Liver (tissue), 3 donors: ENCODE measurements at regions not wholly inside any gene's neighbourhood (a gene's known extent, or its start where the extent isn't known, plus 50 kb on each side); places are given as distances from the start of the nearest gene placed in this dataset.

Experiments
- CTCF ChIP-seq: fragments of 150-350 bp; IDR thresholded peaks from 2 replicates; pipeline ENCODE4 v1.5.1; 2017; ENCODE audit warnings: improper control_type of control experiment, low read depth, low read length; ENCODE audit not compliant: missing input control
- EGR1 ChIP-seq, 2 donors: IDR thresholded peaks; 2 replicates each; pipeline ENCODE4 v1.6.1; 2016 to 2018; ENCODE audit warnings: antibody characterized with exemption in 2 of 2, low read depth in 2 of 2
- FOXA1 ChIP-seq: IDR thresholded peaks from 2 replicates; pipeline ENCODE4 v1.6.1; 2016; ENCODE audit warnings: antibody characterized with exemption
- GABPA ChIP-seq, 2 donors: IDR thresholded peaks in 1 of 2; conservative IDR thresholded peaks in 1 of 2; 2 replicates each; pipeline ENCODE4 v1.6.1; 2016; ENCODE audit warnings: antibody characterized with exemption in 2 of 2, mild to moderate bottlenecking in 1 of 2, moderate library complexity in 1 of 2
- HNF4A ChIP-seq, 2 donors: conservative IDR thresholded peaks; 2 replicates each; pipeline ENCODE4 v1.6.1; 2016; ENCODE audit warnings: antibody characterized with exemption in 2 of 2, mild to moderate bottlenecking in 2 of 2
- MAX ChIP-seq: IDR thresholded peaks from 2 replicates; pipeline ENCODE4 v1.6.1; 2016; ENCODE audit warnings: antibody characterized with exemption
- TAF1 ChIP-seq: conservative IDR thresholded peaks from 2 replicates; pipeline ENCODE4 v1.6.1; 2016; ENCODE audit warnings: antibody characterized with exemption, mild to moderate bottlenecking
- YY1 ChIP-seq: IDR thresholded peaks from 2 replicates; pipeline ENCODE4 v1.6.1; 2016; ENCODE audit warnings: antibody characterized with exemption, mild to moderate bottlenecking
- donor health status: healthy.
- donor health status: healthy.

GRCh38 chr12:74685385-74685784 is 147.8 kb downstream of the ATXN7L3B start:
- TF ChIP-seq CTCF (no peak), EGR1 (IDR thresholded peaks at IDR 0.05; ENCODE audit: low read depth in 2 of 2) (no peak), GABPA (IDR thresholded peaks at IDR 0.05 in 1 of 2, conservative IDR thresholded peaks at IDR 0.05 in 1 of 2) (no peak), MAX (no peak), YY1 (no peak), TAF1 (no peak), HNF4A (conservative IDR thresholded peaks at IDR 0.05) (no peak), FOXA1 (no peak)
